Caco-2 (cell line): ENCODE measurements at regions not wholly inside any gene's neighbourhood (a gene's known extent, or its start where the extent isn't known, plus 50 kb on each side); places are given as distances from the start of the nearest gene placed in this dataset.
"Not testable (repeated sequence)": the region's sequence is repeated elsewhere in the genome, so short reads cannot be mapped to it uniquely, and the experiment has no call there.

ENCODE experiments used
- BruUV-seq: library from RNA; stranded (reverse); fragments of 400-500 nt; replicated peaks from 2 replicates; lab custom pipeline; 2021; lab: Mats Ljungman, UMichigan
- CTCF ChIA-PET: fragments of 300-600 bp; sonication (Branson Sonifier 250); formaldehyde crosslinking; loops from one replicate; lab custom pipeline; 2022; ENCODE audit warnings: antibody characterized with exemption; lab: Charles Lee
- POLR2A ChIA-PET: fragments of 300-600 bp; sonication (Branson Sonifier 250); formaldehyde crosslinking; loops from one replicate; lab custom pipeline; 2022; ENCODE audit warnings: antibody characterized with exemption; lab: Charles Lee
- DNase-seq, 2 experiments: peaks; one replicate each; pipeline versions ENCODE4 v3.0.0 to v3.0.0-alpha.2; 2020 to 2022
- H3K27me3 ChIP-seq: replicated peaks from 2 replicates; pipeline ENCODE4 v1.6.0; 2011; ENCODE audit warnings: low read length; ENCODE audit not compliant: control insufficient read depth, insufficient read depth
- H3K36me3 ChIP-seq: 2 replicates; pipeline ENCODE4 v1.5.1; 2011; ENCODE audit warnings: low read length; ENCODE audit not compliant: control insufficient read depth, insufficient read depth
- H3K4me1 ChIP-seq: fragments of 250-450 bp; sonication (Bioruptor Pico); 2 replicates; pipeline ENCODE4 v1.5.1; 2020; ENCODE audit warnings: mild to moderate bottlenecking
- H3K4me3 ChIP-seq: 2 replicates; pipeline ENCODE4 v1.5.1; 2011; ENCODE audit warnings: low read depth, mild to moderate bottlenecking, control low read depth, low read length
- H3K9me3 ChIP-seq: fragments of 250-450 bp; sonication (Bioruptor Pico); 2 replicates; pipeline ENCODE4 v1.5.1; 2020; ENCODE audit warnings: mild to moderate bottlenecking, moderate library complexity
- H3K27ac Mint-ChIP-seq: one replicate; pipeline ENCODE4 v1.8.0; 2022; ENCODE audit warnings: mixed read lengths; ENCODE audit not compliant: unreplicated experiment
- H3K27me3 Mint-ChIP-seq: one replicate; pipeline ENCODE4 v1.8.0; 2022; ENCODE audit warnings: mixed read lengths; ENCODE audit not compliant: insufficient read depth, unreplicated experiment
- H3K36me3 Mint-ChIP-seq: one replicate; pipeline ENCODE4 v1.8.0; 2022; ENCODE audit warnings: mild to moderate bottlenecking, mixed read lengths; ENCODE audit not compliant: insufficient read depth, unreplicated experiment
- H3K4me1 Mint-ChIP-seq: one replicate; pipeline ENCODE4 v1.8.0; 2022; ENCODE audit warnings: low read depth, mixed read lengths; ENCODE audit not compliant: unreplicated experiment
- H3K4me3 Mint-ChIP-seq: one replicate; pipeline ENCODE4 v1.8.0; 2022; ENCODE audit warnings: mild to moderate bottlenecking, moderate library complexity, mixed read lengths; ENCODE audit not compliant: unreplicated experiment
- H3K9me3 Mint-ChIP-seq: one replicate; pipeline ENCODE4 v1.8.0; 2022; ENCODE audit warnings: mixed read lengths; ENCODE audit not compliant: unreplicated experiment
- intact Hi-C: fragments of 100-400 bp; cut with micrococcal nuclease; formaldehyde crosslinking; loops from one replicate; pipeline ENCODE4 v1.10.0; 2022; ENCODE audit not compliant: unreplicated experiment
- TF ChIP-seq, protein P1 (sequence below), 2 experiments: fragments of 200-600 bp in 1 of 2; IDR thresholded peaks; 1 replicate in 1 of 2; 2 replicates in 1 of 2; pipeline versions ENCODE4 v1.5.1 to v1.8.0; 2011 to 2022; ENCODE audit warnings: antibody characterized with exemption in 1 of 2, control low read depth in 1 of 2, inconsistent platforms in 1 of 2, low read depth in 1 of 2, low read length in 1 of 2, mild to moderate bottlenecking in 1 of 2, moderate library complexity in 1 of 2; ENCODE audit not compliant: insufficient read depth in 1 of 2, severe bottlenecking in 1 of 2, unreplicated experiment in 1 of 2

DNA sequence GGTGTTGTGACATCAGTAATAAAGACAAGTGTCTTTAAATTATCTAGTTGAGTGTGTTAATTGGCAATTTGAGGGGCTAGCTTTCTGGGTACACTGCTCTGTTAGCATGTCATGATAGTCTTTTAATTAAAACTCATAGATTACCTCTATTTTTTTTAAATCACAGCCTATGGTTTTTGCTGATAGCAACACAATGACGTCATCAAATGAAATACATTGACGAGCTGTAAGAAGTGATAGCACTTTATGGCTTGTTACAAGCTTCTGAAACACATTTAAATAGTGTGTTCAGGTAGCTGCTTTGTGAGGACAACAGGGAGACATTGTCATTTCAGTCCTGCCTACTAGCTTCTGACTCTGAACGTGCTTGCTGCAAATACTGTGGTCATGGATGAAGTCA lies 600.5 kb upstream of the EDIL3 start:
- H3K27me3 ChIP-seq = no peaks in the 10 kb centered on the region
- intact Hi-C loops = no loop called here
- no peak overlapping the region for H3K27ac Mint-ChIP-seq
- no peaks in the 10 kb centered on the region for H3K9me3 ChIP-seq
- no peak for DNase-seq
- TF ChIP-seq, protein P1, sequence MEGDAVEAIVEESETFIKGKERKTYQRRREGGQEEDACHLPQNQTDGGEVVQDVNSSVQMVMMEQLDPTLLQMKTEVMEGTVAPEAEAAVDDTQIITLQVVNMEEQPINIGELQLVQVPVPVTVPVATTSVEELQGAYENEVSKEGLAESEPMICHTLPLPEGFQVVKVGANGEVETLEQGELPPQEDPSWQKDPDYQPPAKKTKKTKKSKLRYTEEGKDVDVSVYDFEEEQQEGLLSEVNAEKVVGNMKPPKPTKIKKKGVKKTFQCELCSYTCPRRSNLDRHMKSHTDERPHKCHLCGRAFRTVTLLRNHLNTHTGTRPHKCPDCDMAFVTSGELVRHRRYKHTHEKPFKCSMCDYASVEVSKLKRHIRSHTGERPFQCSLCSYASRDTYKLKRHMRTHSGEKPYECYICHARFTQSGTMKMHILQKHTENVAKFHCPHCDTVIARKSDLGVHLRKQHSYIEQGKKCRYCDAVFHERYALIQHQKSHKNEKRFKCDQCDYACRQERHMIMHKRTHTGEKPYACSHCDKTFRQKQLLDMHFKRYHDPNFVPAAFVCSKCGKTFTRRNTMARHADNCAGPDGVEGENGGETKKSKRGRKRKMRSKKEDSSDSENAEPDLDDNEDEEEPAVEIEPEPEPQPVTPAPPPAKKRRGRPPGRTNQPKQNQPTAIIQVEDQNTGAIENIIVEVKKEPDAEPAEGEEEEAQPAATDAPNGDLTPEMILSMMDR (IDR thresholded peaks at IDR 0.05; ENCODE audit: insufficient read depth in 1 of 2, low read depth in 1 of 2, low read length in 1 of 2, severe bottlenecking in 1 of 2, unreplicated experiment in 1 of 2) = no peak
- no peaks in the 10 kb centered on the region for H3K4me1 ChIP-seq
- H3K4me3 Mint-ChIP-seq = no peak overlapping the region
- no peaks in the 10 kb centered on the region for H3K4me1 Mint-ChIP-seq
- CTCF ChIA-PET = no interaction called here
- BruUV-seq = no TSS peak
- no peaks in the 10 kb centered on the region for H3K27me3 Mint-ChIP-seq
- no peaks in the 10 kb centered on the region for H3K36me3 Mint-ChIP-seq
- no peaks in the 10 kb centered on the region for H3K36me3 ChIP-seq
- H3K9me3 Mint-ChIP-seq = no peaks in the 10 kb centered on the region
- POLR2A ChIA-PET = no interaction called here
- H3K4me3 ChIP-seq = no peak overlapping the region

DNA sequence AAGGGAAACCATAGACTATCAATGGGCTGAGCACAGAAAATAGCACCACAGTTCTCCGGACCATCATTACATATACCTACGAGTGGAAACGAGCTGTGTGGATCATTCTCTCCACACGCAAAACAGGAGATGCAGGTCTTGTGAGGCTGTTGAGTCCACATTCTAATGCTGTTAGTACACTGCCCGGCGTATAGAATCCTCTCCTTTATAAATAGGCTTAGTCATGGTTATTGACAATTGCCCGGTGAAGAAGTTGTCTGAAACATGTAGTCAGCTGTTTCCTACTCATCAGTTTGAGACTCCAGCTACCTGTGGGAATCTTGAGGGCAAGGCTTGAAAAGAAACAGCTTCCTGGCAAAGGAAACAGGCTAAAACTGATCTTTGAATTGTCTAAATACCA lies 602.0 kb upstream of the EDIL3 start:
- CTCF ChIA-PET = no interaction called here
- no peaks in the 10 kb centered on the region for H3K4me1 Mint-ChIP-seq
- no peak for DNase-seq
- no peaks in the 10 kb centered on the region for H3K4me1 ChIP-seq
- POLR2A ChIA-PET = no interaction called here
- no TSS peak for BruUV-seq
- H3K9me3 Mint-ChIP-seq = no peaks in the 10 kb centered on the region
- intact Hi-C loops = no loop called here
- no peak overlapping the region for H3K4me3 Mint-ChIP-seq
- no peaks in the 10 kb centered on the region for H3K36me3 Mint-ChIP-seq
- no peaks in the 10 kb centered on the region for H3K27me3 Mint-ChIP-seq
- TF ChIP-seq, protein P1 (IDR thresholded peaks at IDR 0.05; ENCODE audit: insufficient read depth in 1 of 2, low read depth in 1 of 2, low read length in 1 of 2, severe bottlenecking in 1 of 2, unreplicated experiment in 1 of 2) = no peak
- no peaks in the 10 kb centered on the region for H3K27me3 ChIP-seq
- H3K36me3 ChIP-seq = no peaks in the 10 kb centered on the region
- H3K4me3 ChIP-seq = no peak overlapping the region
- no peak overlapping the region for H3K27ac Mint-ChIP-seq
- no peaks in the 10 kb centered on the region for H3K9me3 ChIP-seq

DNA sequence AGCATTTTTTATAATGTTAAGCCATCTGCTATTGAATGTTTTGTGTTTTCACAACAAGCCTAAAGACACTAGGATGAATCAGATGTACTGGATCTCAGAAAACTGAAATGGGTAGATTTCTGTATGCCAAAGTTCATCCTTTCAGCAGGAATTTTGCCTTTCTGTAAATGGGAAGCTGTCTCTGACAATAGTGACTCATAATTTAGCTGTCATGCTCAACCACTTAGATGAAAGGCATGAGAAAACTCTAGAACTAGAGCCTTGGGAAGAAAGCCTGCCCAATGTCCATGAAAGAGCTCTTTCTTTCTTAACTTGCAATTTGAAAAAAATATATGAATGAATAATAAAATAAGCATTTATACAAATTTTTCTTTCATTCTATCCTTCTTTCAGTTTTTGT lies 616.0 kb upstream of the EDIL3 start:
- Mint-ChIP-seq H3K9me3 (no peaks in the 10 kb centered on the region), H3K36me3 (no peaks in the 10 kb centered on the region), H3K4me3 (no peak overlapping the region), H3K27me3 (no peaks in the 10 kb centered on the region), H3K4me1 (no peaks in the 10 kb centered on the region), H3K27ac (no peak overlapping the region)
- intact Hi-C loops = no loop called here
- no TSS peak for BruUV-seq
- no peaks in the 10 kb centered on the region for H3K36me3 ChIP-seq
- ChIA-PET CTCF (no interaction called here), POLR2A (no interaction called here)
- no peaks in the 10 kb centered on the region for H3K9me3 ChIP-seq
- no peaks in the 10 kb centered on the region for H3K27me3 ChIP-seq
- DNase-seq = no peak
- H3K4me1 ChIP-seq = no peaks in the 10 kb centered on the region
- TF ChIP-seq, protein P1 (IDR thresholded peaks at IDR 0.05; ENCODE audit: insufficient read depth in 1 of 2, low read depth in 1 of 2, low read length in 1 of 2, severe bottlenecking in 1 of 2, unreplicated experiment in 1 of 2) = no peak
- no peak overlapping the region for H3K4me3 ChIP-seq

DNA sequence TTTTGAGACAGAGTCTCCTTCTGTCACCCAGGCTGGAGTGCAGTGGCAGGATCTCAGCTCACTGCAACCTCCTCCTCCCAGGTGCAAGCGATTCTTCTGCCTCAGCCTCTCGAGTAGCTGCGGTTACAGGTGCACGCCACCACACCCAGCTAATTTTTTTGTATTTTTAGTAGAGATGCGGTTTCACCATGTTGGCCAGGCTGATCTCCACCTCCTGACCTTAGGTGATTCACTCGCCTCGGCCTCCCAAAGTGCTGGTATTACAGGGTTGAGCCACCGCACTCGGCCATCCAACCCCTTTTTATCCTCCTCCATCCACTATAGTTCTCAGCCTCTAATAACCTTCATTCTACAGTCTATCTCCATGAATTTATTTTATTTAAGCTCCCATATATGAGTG lies 617.3 kb upstream of the EDIL3 start:
- H3K4me3 Mint-ChIP-seq, CTCF ChIA-PET, H3K9me3 Mint-ChIP-seq, DNase-seq, H3K27ac Mint-ChIP-seq, H3K36me3 ChIP-seq, intact Hi-C loops, POLR2A ChIA-PET, H3K4me1 ChIP-seq, H3K36me3 Mint-ChIP-seq, BruUV-seq, H3K9me3 ChIP-seq, H3K27me3 Mint-ChIP-seq, H3K27me3 ChIP-seq, H3K4me1 Mint-ChIP-seq, H3K4me3 ChIP-seq: not testable (repeated sequence)
